ENCODE measurements at regions not wholly inside any gene's neighbourhood (a gene's known extent, or its start where the extent isn't known, plus 50 kb on each side); places are given as distances from the start of the nearest gene placed in this dataset.

GRCh38 chr15:89393056-89393455 is 58.4 kb upstream of the POLG start:
- Mint-ChIP-seq H3K36me3 (ENCODE audit: insufficient read depth in 1 of 3, low read depth in 3 of 3) (no peaks in the 10 kb centered on the region; a peak in 1 of 7 replicates), H3K4me3 (no peak overlapping the region), H3K27ac (no peak overlapping the region), H3K9me3 (no peaks in the 10 kb centered on the region; a peak in 2 of 5 replicates), H3K27me3 (ENCODE audit: low read depth) (peaks cover 98% of the 10 kb centered on the region), H3K4me1 (peaks cover 41 to 77% of the 10 kb centered on the region in 2 experiments)
- no peaks in the 10 kb centered on the region for H3K79me2 ChIP-seq (ENCODE audit: insufficient read depth, low read length)
- no peak overlapping the region for H3K23ac ChIP-seq (ENCODE audit: insufficient read length, low read depth, low read length)
- H2BK120ac ChIP-seq (ENCODE audit: low read depth, low read length, poor library complexity, severe bottlenecking) = no peak overlapping the region
- no CpG with 5 or more reads among the region's 5 CpGs for WGBS (ENCODE audit: extremely low coverage, insufficient read length, low lambda C conversion rate)
- no peaks in the 10 kb centered on the region for H3K79me1 ChIP-seq (ENCODE audit: insufficient read depth, low read depth, low read length, poor library complexity, severe bottlenecking)
- H3K4me2 ChIP-seq (ENCODE audit: insufficient read depth, insufficient read length, low read length) = no peak overlapping the region
- no peak overlapping the region for H3K9ac ChIP-seq (ENCODE audit: extremely low read depth, insufficient read length, low read length)
- H2BK5ac ChIP-seq (ENCODE audit: insufficient read length, low read length) = no peak overlapping the region
- H3T11ph ChIP-seq (ENCODE audit: low read length) = no peak overlapping the region
- H3K9me3 ChIP-seq (ENCODE audit: control insufficient read depth, low read depth, low read length) = no peaks in the 10 kb centered on the region
- no peak overlapping the region for H3K14ac ChIP-seq (ENCODE audit: insufficient read depth, low read length)
- no peak overlapping the region for H2BK20ac ChIP-seq (ENCODE audit: low read depth, low read length, poor library complexity, severe bottlenecking)
- no peak for TF ChIP-seq CTCF (conservative IDR thresholded peaks at IDR 0.05)
- H3K56ac ChIP-seq (ENCODE audit: insufficient read length, low read depth, low read length) = no peak overlapping the region
- no peak overlapping the region for H4K8ac ChIP-seq (replicated peaks; ENCODE audit: insufficient read length, low read depth, low read length)
- H2BK12ac ChIP-seq (ENCODE audit: insufficient read length, low read depth, low read length) = no peak overlapping the region
- H4K20me1 ChIP-seq (ENCODE audit: control insufficient read depth, insufficient read depth, insufficient read length) = no peaks in the 10 kb centered on the region
- no peak overlapping the region for H4K5ac ChIP-seq (ENCODE audit: insufficient read length, low read depth, low read length)
- peaks cover 7% of the 10 kb centered on the region; the same call in 1 of the 2 replicates for H3K4me1 ChIP-seq (ENCODE audit: insufficient read depth, low read length)
- H2AFZ ChIP-seq (ENCODE audit: low read length) = no peak overlapping the region
- DNase-seq = no peak
- no peaks in the 10 kb centered on the region for H3K23me2 ChIP-seq (ENCODE audit: insufficient read length, low read depth, low read length, poor library complexity, severe bottlenecking)
- no peak overlapping the region for H3K18ac ChIP-seq (ENCODE audit: insufficient read length, low read depth, low read length)
- no peak overlapping the region for H2BK15ac ChIP-seq (ENCODE audit: low read depth, low read length)
- no peak overlapping the region for H3K27ac ChIP-seq (ENCODE audit: insufficient read length, low read depth, low read length)
- no peak overlapping the region for H2AK5ac ChIP-seq (ENCODE audit: insufficient read length, low read length)
- peaks cover 70% of the 10 kb centered on the region for H3K27me3 ChIP-seq (ENCODE audit: insufficient read depth, low read length)
- H3K4ac ChIP-seq (ENCODE audit: low read depth, low read length) = no peak overlapping the region
- H4K91ac ChIP-seq (ENCODE audit: insufficient read length, low read depth, low read length) = no peak overlapping the region
